OCI-LY1 (cell line): ENCODE measurements at regions not wholly inside any gene's neighbourhood (a gene's known extent, or its start where the extent isn't known, plus 50 kb on each side); places are given as distances from the start of the nearest gene placed in this dataset.
"Not testable (repeated sequence)": the region's sequence is repeated elsewhere in the genome, so short reads cannot be mapped to it uniquely, and the experiment has no call there.

Source experiments
- H2AFZ ChIP-seq: fragments of 200-600 bp; sonication (generic), shearing (Covaris generic); 2 replicates; pipeline ENCODE4 v1.6.0; 2014; ENCODE audit warnings: antibody characterized with exemption, mild to moderate bottlenecking, low read length
- H3F3A ChIP-seq: fragments of 200-600 bp; sonication (generic), shearing (Covaris generic); 2 replicates; pipeline ENCODE4 v1.6.0; 2014; ENCODE audit warnings: mild to moderate bottlenecking, antibody characterized with exemption, low read length, moderate library complexity; ENCODE audit not compliant: insufficient read depth
- H3K27ac ChIP-seq: fragments of 200-600 bp; sonication (generic); 2 replicates; pipeline ENCODE4 v1.5.1; 2014; ENCODE audit warnings: low read length, mixed run types, mild to moderate bottlenecking, low read depth; ENCODE audit not compliant: poor library complexity, severe bottlenecking
- H3K27me3 ChIP-seq: fragments of 200-600 bp; sonication (generic); 2 replicates; pipeline ENCODE4 v1.6.0; 2014; ENCODE audit warnings: antibody characterized with exemption, mild to moderate bottlenecking, low read length, moderate library complexity; ENCODE audit not compliant: insufficient read depth
- H3K36me3 ChIP-seq: fragments of 200-600 bp; sonication (generic); 2 replicates; pipeline ENCODE4 v1.6.1; 2014; ENCODE audit warnings: mild to moderate bottlenecking, antibody characterized with exemption, low read length, moderate library complexity, mixed read lengths; ENCODE audit not compliant: insufficient read depth
- H3K4me1 ChIP-seq: fragments of 200-600 bp; sonication (generic); 2 replicates; pipeline ENCODE4 v1.5.1; 2014; ENCODE audit warnings: mild to moderate bottlenecking, low read length, moderate library complexity; ENCODE audit not compliant: insufficient read depth, severe bottlenecking
- H3K4me2 ChIP-seq: fragments of 200-600 bp; sonication (generic), shearing (Covaris generic); 2 replicates; pipeline ENCODE4 v1.6.1; 2014; ENCODE audit warnings: low read length
- H3K4me3 ChIP-seq: fragments of 200-600 bp; sonication (generic); 2 replicates; pipeline ENCODE4 v1.5.1; 2014; ENCODE audit warnings: low read length, low read depth, mild to moderate bottlenecking, mixed read lengths; ENCODE audit not compliant: poor library complexity, severe bottlenecking
- H3K79me2 ChIP-seq: fragments of 200-600 bp; shearing (Covaris generic); 2 replicates; pipeline ENCODE4 v1.6.1; 2016; ENCODE audit warnings: mixed run types, low read length, mixed read lengths; ENCODE audit not compliant: insufficient read depth
- H3K9ac ChIP-seq: fragments of 200-600 bp; sonication (generic), shearing (Covaris generic); 2 replicates; pipeline ENCODE4 v1.6.1; 2014; ENCODE audit warnings: mild to moderate bottlenecking, low read length, mixed read lengths
- H3K9me2 ChIP-seq: fragments of 200-600 bp; sonication (generic), shearing (Covaris generic); 2 replicates; pipeline ENCODE4 v1.6.1; 2014; ENCODE audit warnings: low read depth, mild to moderate bottlenecking, low read length, mixed read lengths
- H3K9me3 ChIP-seq: fragments of 200-600 bp; shearing (Covaris generic); 2 replicates; pipeline ENCODE4 v1.6.1; 2014; ENCODE audit warnings: low read length, mixed read lengths
- H4K20me1 ChIP-seq: fragments of 200-600 bp; sonication (generic), shearing (Covaris generic); 2 replicates; pipeline ENCODE4 v1.6.0; 2016; ENCODE audit warnings: mild to moderate bottlenecking, low read length; ENCODE audit not compliant: insufficient read depth
- EZH2 ChIP-seq: fragments of 200-600 bp; sonication (generic), shearing (Covaris generic); IDR thresholded peaks from 2 replicates; pipeline ENCODE4 v1.8.0; 2017; ENCODE audit warnings: borderline replicate concordance, mixed run types, mild to moderate bottlenecking, antibody characterized with exemption, low read length, moderate library complexity, mixed read lengths
- TF ChIP-seq, protein P1 (sequence below): fragments of 200-600 bp; sonication (generic), shearing (Covaris generic); IDR thresholded peaks from 2 replicates; pipeline ENCODE4 v1.5.1; 2017; ENCODE audit warnings: mild to moderate bottlenecking, antibody characterized with exemption, low read length, moderate library complexity, mixed read lengths

DNA sequence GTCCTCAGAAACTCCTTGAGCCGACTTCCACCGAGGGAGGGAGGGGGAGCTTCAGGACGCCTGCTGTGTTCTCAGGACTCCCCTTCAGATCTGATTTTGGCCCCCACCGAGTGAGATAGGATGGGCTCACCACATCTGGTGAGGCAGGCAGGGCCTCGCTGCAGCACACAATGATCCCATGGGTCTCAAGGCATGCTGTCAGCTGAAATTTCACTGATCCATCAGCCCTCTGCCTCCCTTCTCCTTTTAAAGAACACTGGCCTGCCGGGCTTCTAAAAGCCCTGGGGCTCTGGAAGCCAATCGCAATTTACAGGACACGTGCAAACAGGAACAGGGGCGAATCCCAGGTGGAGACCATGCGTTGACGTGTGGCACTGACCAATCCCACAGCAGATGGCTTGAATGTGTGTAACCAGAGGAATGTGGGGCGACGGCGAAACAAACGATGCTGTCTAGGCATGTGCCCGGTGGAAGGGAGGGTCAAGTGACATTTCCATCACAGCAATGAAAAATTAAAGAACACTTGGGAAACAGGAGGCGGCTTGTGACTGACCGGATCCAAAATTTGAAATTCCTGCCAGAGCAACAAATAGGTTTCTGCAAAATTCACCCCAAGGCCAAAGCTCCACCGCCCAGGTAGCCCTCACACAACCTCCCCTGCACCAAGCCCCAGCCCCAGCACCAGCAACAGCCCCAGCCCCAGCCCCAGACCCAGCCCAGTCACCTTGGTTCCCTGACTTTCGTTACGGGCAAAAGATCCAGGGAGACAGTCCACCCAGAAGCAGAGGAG lies 167.1 kb upstream of the ZNF337 start:
- no peaks in the 10 kb centered on the region for H3K79me2 ChIP-seq
- H3K27me3 ChIP-seq: no peaks in the 10 kb centered on the region
- no peaks in the 10 kb centered on the region for H3K36me3 ChIP-seq
- H3K9me2 ChIP-seq: no peaks in the 10 kb centered on the region
- peaks cover 18% of the 10 kb centered on the region for H3K4me1 ChIP-seq
- no peak overlapping the region for H3K27ac ChIP-seq
- H4K20me1 ChIP-seq: no peaks in the 10 kb centered on the region
- H3F3A ChIP-seq: no peaks in the 10 kb centered on the region
- H2AFZ ChIP-seq: no peak overlapping the region
- no peaks in the 10 kb centered on the region for H3K9me3 ChIP-seq
- no peak overlapping the region; the same call in 1 of the 2 replicates for H3K9ac ChIP-seq
- H3K4me2 ChIP-seq: peak overlapping the region; percentile 71
- H3K4me3 ChIP-seq: peak overlapping the region; percentile 53
- no peak for TF ChIP-seq EZH2
- TF ChIP-seq, protein P1, sequence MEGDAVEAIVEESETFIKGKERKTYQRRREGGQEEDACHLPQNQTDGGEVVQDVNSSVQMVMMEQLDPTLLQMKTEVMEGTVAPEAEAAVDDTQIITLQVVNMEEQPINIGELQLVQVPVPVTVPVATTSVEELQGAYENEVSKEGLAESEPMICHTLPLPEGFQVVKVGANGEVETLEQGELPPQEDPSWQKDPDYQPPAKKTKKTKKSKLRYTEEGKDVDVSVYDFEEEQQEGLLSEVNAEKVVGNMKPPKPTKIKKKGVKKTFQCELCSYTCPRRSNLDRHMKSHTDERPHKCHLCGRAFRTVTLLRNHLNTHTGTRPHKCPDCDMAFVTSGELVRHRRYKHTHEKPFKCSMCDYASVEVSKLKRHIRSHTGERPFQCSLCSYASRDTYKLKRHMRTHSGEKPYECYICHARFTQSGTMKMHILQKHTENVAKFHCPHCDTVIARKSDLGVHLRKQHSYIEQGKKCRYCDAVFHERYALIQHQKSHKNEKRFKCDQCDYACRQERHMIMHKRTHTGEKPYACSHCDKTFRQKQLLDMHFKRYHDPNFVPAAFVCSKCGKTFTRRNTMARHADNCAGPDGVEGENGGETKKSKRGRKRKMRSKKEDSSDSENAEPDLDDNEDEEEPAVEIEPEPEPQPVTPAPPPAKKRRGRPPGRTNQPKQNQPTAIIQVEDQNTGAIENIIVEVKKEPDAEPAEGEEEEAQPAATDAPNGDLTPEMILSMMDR: no peak

DNA sequence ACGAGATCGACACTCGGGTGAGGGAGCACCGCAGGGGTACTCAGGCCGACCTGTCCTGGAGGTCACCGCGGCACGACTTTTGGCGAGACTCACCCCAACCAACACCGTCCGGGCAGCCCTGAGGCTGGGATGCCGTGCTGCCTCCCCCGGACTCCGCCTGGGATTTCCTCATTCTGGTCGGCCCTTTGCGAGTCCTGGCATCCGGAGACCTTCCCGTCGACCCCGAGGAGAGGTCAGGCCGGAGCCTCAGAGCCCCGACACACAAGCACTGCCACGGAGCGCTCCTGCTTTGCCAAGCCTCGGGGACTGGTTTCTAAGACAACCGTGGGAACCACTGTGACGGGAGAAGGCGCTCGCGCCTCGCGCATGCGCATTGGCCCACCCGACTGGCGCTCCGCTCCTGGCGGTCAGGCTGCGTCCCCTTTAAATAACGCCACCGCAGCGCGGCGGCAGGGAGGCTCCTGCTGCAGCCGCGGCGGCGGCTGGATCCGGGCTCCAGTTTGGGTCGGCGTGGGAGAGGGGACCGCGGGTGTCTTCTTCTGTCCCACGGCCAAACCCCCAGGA lies 166.4 kb upstream of the ZNF337 start:
- not testable (repeated sequence) for H2AFZ ChIP-seq, H3F3A ChIP-seq, H3K27me3 ChIP-seq, H3K79me2 ChIP-seq, H3K9ac ChIP-seq, H3K27ac ChIP-seq, H3K36me3 ChIP-seq, H3K9me2 ChIP-seq, H4K20me1 ChIP-seq, H3K9me3 ChIP-seq
- H3K4me3 ChIP-seq: peak overlapping the region; percentile 53
- H3K4me2 ChIP-seq: peak overlapping the region; percentile 71
- peaks cover 18% of the 10 kb centered on the region for H3K4me1 ChIP-seq

DNA sequence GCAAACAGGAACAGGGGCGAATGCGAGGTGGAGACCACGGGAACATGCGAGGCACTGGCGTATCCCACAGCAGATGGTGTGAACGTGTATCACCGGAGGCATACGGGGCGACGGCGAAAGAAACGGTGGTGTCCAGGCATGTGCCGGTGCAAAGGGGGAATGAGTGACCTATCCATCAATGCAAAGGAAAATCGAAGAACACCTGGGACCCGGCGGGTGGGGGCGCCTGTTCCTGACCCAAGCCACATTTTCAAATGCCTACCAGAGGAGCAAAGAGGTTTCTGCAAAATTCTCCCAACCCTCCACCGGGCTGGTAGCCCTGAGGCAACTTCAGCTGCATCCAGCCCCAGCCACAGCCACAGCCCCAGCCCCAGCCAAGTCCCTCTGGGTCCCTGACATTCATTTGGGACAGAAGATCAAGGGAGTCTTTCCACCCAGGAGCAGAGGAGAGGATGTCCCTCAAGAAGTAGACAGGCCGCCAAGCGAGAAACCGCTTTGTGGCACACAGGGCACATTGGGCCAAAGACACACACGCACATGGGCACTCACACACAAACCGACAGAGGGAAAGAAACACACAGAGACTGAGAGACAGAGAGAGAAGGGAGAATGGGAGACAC lies 164.0 kb upstream of the ZNF337 start:
- no peaks in the 10 kb centered on the region for H3K9me3 ChIP-seq

More for the DNA sequence above, 164.0 kb upstream of the ZNF337 start:
- TF ChIP-seq, protein P1: no peak
- no peak for TF ChIP-seq EZH2
- Histone ChIP-seq H3K27me3 (no peaks in the 10 kb centered on the region), H3K9ac (no peak overlapping the region), H3F3A (no peaks in the 10 kb centered on the region), H3K9me2 (no peaks in the 10 kb centered on the region), H4K20me1 (no peaks in the 10 kb centered on the region), H3K4me1 (peaks cover 18% of the 10 kb centered on the region), H3K79me2 (no peaks in the 10 kb centered on the region), H2AFZ (no peak overlapping the region), H3K4me2 (no peak overlapping the region), H3K4me3 (no peak overlapping the region), H3K36me3 (no peaks in the 10 kb centered on the region), H3K27ac (no peak overlapping the region)
